ENCODE measurements at regions not wholly inside any gene's neighbourhood (a gene's known extent, or its start where the extent isn't known, plus 50 kb on each side); places are given as distances from the start of the nearest gene placed in this dataset.
"Not testable (repeated sequence)": the region's sequence is repeated elsewhere in the genome, so short reads cannot be mapped to it uniquely, and the experiment has no call there.

- no peak for DNase-seq
Measured at GRCh38 chr15:95681836-95682544, 648.5 kb upstream of the NR2F2 start.

- DNase-seq, result no peak
Measured at GRCh38 chr15:95684126-95684525, 646.4 kb upstream of the NR2F2 start.

- DNase-seq, result no peak
Measured at GRCh38 chr15:95684693-95685115, 645.8 kb upstream of the NR2F2 start.

GRCh38 chr15:95687061-95687460 is 643.4 kb upstream of the NR2F2 start:
- no peak for DNase-seq

- no peak for DNase-seq
Measured at GRCh38 chr15:95687686-95688085, 642.8 kb upstream of the NR2F2 start.

GRCh38 chr15:95690631-95691340 is 639.7 kb upstream of the NR2F2 start:
- no peak for DNase-seq

- DNase-seq, result no peak
Measured at GRCh38 chr15:95693917-95694316, 636.6 kb upstream of the NR2F2 start.

GRCh38 chr15:95698230-95698629 is 632.3 kb upstream of the NR2F2 start:
- no peak for DNase-seq

- no peak for DNase-seq
Measured at GRCh38 chr15:95698951-95699350, 631.5 kb upstream of the NR2F2 start.

- DNase-seq, result no peak
Measured at GRCh38 chr15:95699578-95699977, 630.9 kb upstream of the NR2F2 start.

GRCh38 chr15:95700692-95701091 is 629.8 kb upstream of the NR2F2 start:
- not testable (repeated sequence) for DNase-seq

- DNase-seq, result no peak
Measured at GRCh38 chr15:95701410-95701809, 629.1 kb upstream of the NR2F2 start.

GRCh38 chr15:95709959-95710695 is 620.4 kb upstream of the NR2F2 start:
- no peak for DNase-seq

GRCh38 chr15:95712785-95713184 is 617.7 kb upstream of the NR2F2 start:
- no peak for DNase-seq

GRCh38 chr15:95713324-95713723 is 617.2 kb upstream of the NR2F2 start:
- DNase-seq, result no peak

- DNase-seq, result no peak
Measured at GRCh38 chr15:95715116-95715903, 615.2 kb upstream of the NR2F2 start.

- DNase-seq, result no peak
Measured at GRCh38 chr15:95715906-95716656, 614.4 kb upstream of the NR2F2 start.

GRCh38 chr15:95716708-95717107 is 613.8 kb upstream of the NR2F2 start:
- no peak for DNase-seq

GRCh38 chr15:95718441-95718840 is 612.1 kb upstream of the NR2F2 start:
- no peak for DNase-seq

- DNase-seq, result no peak
Measured at GRCh38 chr15:95724908-95725633, 605.4 kb upstream of the NR2F2 start.

- DNase-seq, result peak; percentile 80
Measured at GRCh38 chr15:95726891-95727290, 603.6 kb upstream of the NR2F2 start.

- DNase-seq, result no peak
Measured at GRCh38 chr15:95733931-95734330, 596.6 kb upstream of the NR2F2 start.
